Natural killer cell (primary cell): ENCODE measurements at regions not wholly inside any gene's neighbourhood (a gene's known extent, or its start where the extent isn't known, plus 50 kb on each side); places are given as distances from the start of the nearest gene placed in this dataset.

Experiments
- ATAC-seq, 3 donors: fragments of 150-1000 bp in 2 of 3; fragments of 200-7000 bp in 1 of 3; cut with Tn5 transposase; 1 replicate in 1 of 3; 2 replicates in 2 of 3; pipeline ENCODE4 v1.10.0; 2021; ENCODE audit warnings: mild to moderate bottlenecking in 2 of 3, moderate library complexity in 2 of 3
- DNase-seq, 2 donors: peaks; one replicate each; pipeline versions ENCODE4 v3.0.0 to v3.0.0-alpha.2; 2013 to 2021; ENCODE audit warnings: mixed read lengths in 1 of 2
- H3K27ac ChIP-seq: one replicate; pipeline ENCODE4 v1.5.1; 2013; ENCODE audit warnings: mild to moderate bottlenecking, low read length
- H3K27me3 ChIP-seq: one replicate; pipeline ENCODE4 v1.6.1; 2013; ENCODE audit warnings: low read length; ENCODE audit not compliant: control insufficient read depth, insufficient read depth
- H3K36me3 ChIP-seq: one replicate; pipeline ENCODE4 v1.6.1; 2013; ENCODE audit warnings: low read length; ENCODE audit not compliant: control insufficient read depth, insufficient read depth
- H3K4me1 ChIP-seq: one replicate; pipeline ENCODE4 v1.6.1; 2013; ENCODE audit warnings: low read length; ENCODE audit not compliant: control insufficient read depth, insufficient read depth
- H3K4me3 ChIP-seq: one replicate; pipeline ENCODE4 v1.5.1; 2013; ENCODE audit warnings: low read length
- H3K9me3 ChIP-seq: one replicate; pipeline ENCODE4 v1.6.1; 2013; ENCODE audit warnings: low read length; ENCODE audit not compliant: control insufficient read depth, insufficient read depth
- H3K27ac Mint-ChIP-seq, 2 donors: one replicate each; pipeline ENCODE4 v1.8.0; 2022; ENCODE audit warnings: mild to moderate bottlenecking in 2 of 2, mixed read lengths in 2 of 2, moderate library complexity in 1 of 2
- H3K27me3 Mint-ChIP-seq, 2 donors: one replicate each; pipeline ENCODE4 v1.8.0; 2022; ENCODE audit warnings: low read depth in 2 of 2, mixed read lengths in 2 of 2
- H3K36me3 Mint-ChIP-seq: one replicate; pipeline ENCODE4 v1.8.0; 2022; ENCODE audit warnings: mixed read lengths
- H3K4me1 Mint-ChIP-seq, 2 donors: one replicate each; pipeline ENCODE4 v1.8.0; 2022; ENCODE audit warnings: mixed read lengths in 2 of 2
- H3K4me3 Mint-ChIP-seq: one replicate; pipeline ENCODE4 v1.8.0; 2022; ENCODE audit warnings: mild to moderate bottlenecking, moderate library complexity, mixed read lengths
- H3K9me3 Mint-ChIP-seq, 2 donors: one replicate each; pipeline ENCODE4 v1.8.0; 2022; ENCODE audit warnings: mixed read lengths in 2 of 2
- WGBS: methylation state at CpG from one replicate; pipeline ENCODE4 v1.1.7; 2013; ENCODE audit warnings: missing lambda C conversion rate; ENCODE audit not compliant: insufficient coverage; 5-methylcytosine and 5-hydroxymethylcytosine counted together
- intact Hi-C: fragments of 100-400 bp; cut with micrococcal nuclease; formaldehyde crosslinking; loops from one replicate; pipeline ENCODE4 v1.14.2; 2022
- TF ChIP-seq, protein P1 (sequence below): fragments of 200-600 bp; IDR thresholded peaks from one replicate; pipeline ENCODE4 v1.8.0; 2022; ENCODE audit warnings: antibody characterized with exemption

DNA sequence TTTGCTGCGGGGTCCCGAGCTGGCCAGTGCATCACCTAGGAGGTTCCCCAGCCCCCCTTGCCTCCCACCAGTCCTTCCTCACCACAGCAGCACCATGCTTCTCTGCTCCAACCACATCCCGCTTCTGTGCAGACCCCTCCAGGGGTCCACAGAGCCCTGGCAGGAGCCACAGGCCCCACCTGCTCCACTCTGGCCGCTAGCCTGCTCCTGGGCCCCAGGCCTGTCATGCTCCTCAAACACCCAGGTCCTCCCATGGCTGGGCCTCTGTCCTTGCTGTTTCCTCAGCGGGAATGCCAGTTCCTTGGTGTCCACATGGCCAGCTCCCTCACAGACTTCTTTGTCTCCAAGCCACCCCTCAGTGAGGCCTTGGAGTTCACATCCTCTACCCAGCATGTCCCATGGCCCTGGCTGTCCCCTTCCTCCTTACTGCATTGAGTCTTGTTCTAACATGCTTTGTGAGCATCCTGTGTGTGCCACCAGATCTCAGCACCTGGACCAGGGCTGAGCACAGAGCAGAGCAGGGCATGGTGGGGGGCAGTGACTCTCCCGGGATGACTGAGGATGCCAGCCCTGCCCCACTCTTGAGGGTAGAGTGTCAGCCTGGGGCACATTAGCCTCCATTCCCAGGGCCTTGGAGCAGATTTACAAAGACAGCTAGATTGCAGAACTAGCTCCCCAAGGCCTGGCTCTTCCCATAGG lies 201.0 kb upstream of the HS6ST1 start:
- no peaks in the 10 kb centered on the region for H3K36me3 Mint-ChIP-seq
- intact Hi-C loops, result no loop called here
- Histone ChIP-seq H3K27me3 (no peaks in the 10 kb centered on the region), H3K4me3 (no peak overlapping the region), H3K9me3 (no peaks in the 10 kb centered on the region), H3K36me3 (no peaks in the 10 kb centered on the region), H3K27ac (no peak overlapping the region), H3K4me1 (peaks cover 14% of the 10 kb centered on the region)
- H3K4me3 Mint-ChIP-seq, result no peak overlapping the region
- peak in 1 of 3 donors; percentile 9 for ATAC-seq
- no peak overlapping the region for H3K27ac Mint-ChIP-seq
- 90% methylated on average over 6 of the region's 6 CpGs for WGBS
- no peaks in the 10 kb centered on the region for H3K4me1 Mint-ChIP-seq
- TF ChIP-seq, protein P1, sequence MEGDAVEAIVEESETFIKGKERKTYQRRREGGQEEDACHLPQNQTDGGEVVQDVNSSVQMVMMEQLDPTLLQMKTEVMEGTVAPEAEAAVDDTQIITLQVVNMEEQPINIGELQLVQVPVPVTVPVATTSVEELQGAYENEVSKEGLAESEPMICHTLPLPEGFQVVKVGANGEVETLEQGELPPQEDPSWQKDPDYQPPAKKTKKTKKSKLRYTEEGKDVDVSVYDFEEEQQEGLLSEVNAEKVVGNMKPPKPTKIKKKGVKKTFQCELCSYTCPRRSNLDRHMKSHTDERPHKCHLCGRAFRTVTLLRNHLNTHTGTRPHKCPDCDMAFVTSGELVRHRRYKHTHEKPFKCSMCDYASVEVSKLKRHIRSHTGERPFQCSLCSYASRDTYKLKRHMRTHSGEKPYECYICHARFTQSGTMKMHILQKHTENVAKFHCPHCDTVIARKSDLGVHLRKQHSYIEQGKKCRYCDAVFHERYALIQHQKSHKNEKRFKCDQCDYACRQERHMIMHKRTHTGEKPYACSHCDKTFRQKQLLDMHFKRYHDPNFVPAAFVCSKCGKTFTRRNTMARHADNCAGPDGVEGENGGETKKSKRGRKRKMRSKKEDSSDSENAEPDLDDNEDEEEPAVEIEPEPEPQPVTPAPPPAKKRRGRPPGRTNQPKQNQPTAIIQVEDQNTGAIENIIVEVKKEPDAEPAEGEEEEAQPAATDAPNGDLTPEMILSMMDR, result no peak
- peaks cover 0 to 5% of the 10 kb centered on the region in 2 donors for H3K27me3 Mint-ChIP-seq
- no peak for DNase-seq
- no peaks in the 10 kb centered on the region for H3K9me3 Mint-ChIP-seq

DNA sequence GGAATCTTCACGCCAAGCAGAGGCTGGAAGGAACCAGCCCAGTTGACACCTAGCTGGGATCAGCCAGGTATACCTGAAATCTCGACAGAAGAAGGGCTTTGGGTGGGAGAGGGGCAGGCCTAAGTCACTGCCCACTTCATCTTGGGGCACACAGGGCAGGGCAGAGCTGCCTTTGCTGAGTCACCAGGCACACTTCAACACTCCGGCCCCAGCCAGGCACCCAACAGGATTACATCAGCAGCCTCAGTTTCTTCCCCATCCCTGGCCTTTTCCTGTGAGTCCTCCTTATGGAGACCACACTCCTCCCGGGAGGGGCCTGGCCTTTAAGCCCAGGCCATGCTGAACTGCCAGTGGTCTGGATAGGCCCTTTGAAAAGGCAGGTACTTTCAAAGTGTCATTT lies 201.7 kb upstream of the HS6ST1 start:
- H3K27ac Mint-ChIP-seq, result no peak overlapping the region
- H3K4me1 ChIP-seq, result peaks cover 12% of the 10 kb centered on the region
- ATAC-seq, result peak in 1 of 3 donors; percentile 36
- H3K4me3 Mint-ChIP-seq, result no peak overlapping the region
- H3K27me3 ChIP-seq, result no peaks in the 10 kb centered on the region
- H3K9me3 ChIP-seq, result no peaks in the 10 kb centered on the region
- no peaks in the 10 kb centered on the region for H3K4me1 Mint-ChIP-seq
- intact Hi-C loops, result no loop called here
- H3K9me3 Mint-ChIP-seq, result no peaks in the 10 kb centered on the region
- H3K36me3 Mint-ChIP-seq, result no peaks in the 10 kb centered on the region
- no peak overlapping the region for H3K4me3 ChIP-seq
- H3K27ac ChIP-seq, result no peak overlapping the region
- peaks cover 0 to 5% of the 10 kb centered on the region in 2 donors for H3K27me3 Mint-ChIP-seq
- TF ChIP-seq, protein P1, result no peak
- WGBS, result 65% methylated on average over 4 of the region's 4 CpGs
- no peaks in the 10 kb centered on the region for H3K36me3 ChIP-seq
- no peak for DNase-seq

GRCh38 chr2:128520791-128521190 lies 202.1 kb upstream of the HS6ST1 start:
- no peaks in the 10 kb centered on the region for H3K9me3 ChIP-seq
- 9% methylated on average over 9 of the region's 9 CpGs for WGBS
- Mint-ChIP-seq H3K4me3 (no peak overlapping the region), H3K4me1 (no peaks in the 10 kb centered on the region), H3K36me3 (no peaks in the 10 kb centered on the region), H3K27me3 (peaks cover 0 to 5% of the 10 kb centered on the region in 2 donors), H3K27ac (no peak overlapping the region), H3K9me3 (no peaks in the 10 kb centered on the region)
- peaks cover 12% of the 10 kb centered on the region for H3K4me1 ChIP-seq
- intact Hi-C loops, result no loop called here
- no peak overlapping the region for H3K27ac ChIP-seq
- TF ChIP-seq, protein P1, result no peak
- peak; percentile 30 to 43 (median 31) for ATAC-seq
- no peak overlapping the region for H3K4me3 ChIP-seq
- no peaks in the 10 kb centered on the region for H3K36me3 ChIP-seq
- no peak for DNase-seq
- H3K27me3 ChIP-seq, result no peaks in the 10 kb centered on the region

DNA sequence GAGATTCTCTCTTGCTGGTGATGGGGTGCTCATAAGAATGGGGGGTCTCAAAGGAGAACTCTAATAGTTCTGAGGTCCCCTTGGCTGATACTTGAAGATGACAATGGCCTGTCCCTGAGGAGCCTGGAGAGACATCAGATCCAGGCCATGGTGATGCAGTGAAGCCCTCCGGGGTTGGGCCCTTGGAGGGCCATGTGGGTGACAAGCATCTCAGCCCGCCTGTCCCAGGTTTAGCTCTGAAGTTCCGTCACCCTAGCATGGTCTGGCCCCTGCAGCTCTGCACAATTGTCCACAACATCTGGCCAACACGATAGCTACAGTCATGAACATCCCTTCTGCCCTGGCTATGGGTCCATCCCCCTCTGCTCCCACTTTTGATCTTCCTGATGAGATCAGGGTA lies 202.8 kb upstream of the HS6ST1 start:
- no peaks in the 10 kb centered on the region for H3K9me3 Mint-ChIP-seq
- H3K9me3 ChIP-seq, result no peaks in the 10 kb centered on the region
- ATAC-seq, result no peak
- H3K4me3 ChIP-seq, result no peak overlapping the region
- DNase-seq, result no peak
- H3K4me3 Mint-ChIP-seq, result no peak overlapping the region
- H3K4me1 Mint-ChIP-seq, result no peaks in the 10 kb centered on the region
- no peak overlapping the region for H3K27ac Mint-ChIP-seq
- H3K4me1 ChIP-seq, result peaks cover 12% of the 10 kb centered on the region
- no peak overlapping the region for H3K27ac ChIP-seq
- H3K27me3 Mint-ChIP-seq, result peaks cover 0 to 5% of the 10 kb centered on the region in 2 donors
- TF ChIP-seq, protein P1, result no peak
- no peaks in the 10 kb centered on the region for H3K36me3 ChIP-seq
- no peaks in the 10 kb centered on the region for H3K36me3 Mint-ChIP-seq
- intact Hi-C loops, result no loop called here
- no peaks in the 10 kb centered on the region for H3K27me3 ChIP-seq
- 90% methylated on average over 4 of the region's 4 CpGs for WGBS
